Neural crest cell (in vitro differentiated cells): ENCODE measurements at regions not wholly inside any gene's neighbourhood (a gene's known extent, or its start where the extent isn't known, plus 50 kb on each side); places are given as distances from the start of the nearest gene placed in this dataset.

Source experiments
- DNase-seq: peaks from one replicate; pipeline ENCODE4 v3.0.0; 2021; ENCODE audit warnings: low read depth, mixed read lengths, low spot score
- H3K27ac Mint-ChIP-seq: one replicate; pipeline ENCODE4 v1.8.0; 2021; ENCODE audit warnings: mild to moderate bottlenecking, mixed read lengths; ENCODE audit not compliant: unreplicated experiment
- H3K27me3 Mint-ChIP-seq: 2 replicates; pipeline ENCODE4 v1.8.0; 2021; ENCODE audit warnings: low read depth, mild to moderate bottlenecking, mixed read lengths
- H3K36me3 Mint-ChIP-seq: 2 replicates; pipeline ENCODE4 v1.8.0; 2021; ENCODE audit warnings: low read depth, mild to moderate bottlenecking, mixed read lengths
- H3K4me1 Mint-ChIP-seq: 2 replicates; pipeline ENCODE4 v1.8.0; 2021; ENCODE audit warnings: mixed read lengths
- H3K4me3 Mint-ChIP-seq: one replicate; pipeline ENCODE4 v1.8.0; 2021; ENCODE audit warnings: mild to moderate bottlenecking, mixed read lengths
- H3K9me3 Mint-ChIP-seq: 2 replicates; pipeline ENCODE4 v1.8.0; 2021; ENCODE audit warnings: mixed read lengths
- TF ChIP-seq, protein P1 (sequence below): fragments of 200-600 bp; sonication (generic); conservative IDR thresholded peaks from 2 replicates; pipeline ENCODE4 v1.5.0; 2021; ENCODE audit warnings: antibody characterized with exemption, mild to moderate bottlenecking

DNA sequence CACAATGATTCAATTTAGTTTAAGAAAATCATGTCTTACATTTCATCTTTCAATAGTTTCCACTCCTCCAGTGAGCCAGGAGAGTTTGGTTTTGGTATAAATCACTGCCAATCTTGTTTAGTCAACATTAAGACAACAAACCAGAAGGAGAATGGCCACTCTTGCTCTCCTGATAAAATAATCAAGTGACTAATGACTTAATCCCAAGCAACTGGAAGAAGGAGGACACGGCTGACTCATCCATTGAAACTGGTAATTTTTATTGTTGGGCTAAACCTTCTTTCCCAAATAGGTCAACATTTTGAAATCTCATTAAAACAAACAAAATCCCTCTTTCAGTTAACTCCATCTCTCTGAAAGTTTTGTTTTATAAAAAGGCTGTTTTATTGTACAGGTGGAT lies 230.2 kb downstream of the CLCN4 start:
- DNase-seq, result no peak
- TF ChIP-seq, protein P1, sequence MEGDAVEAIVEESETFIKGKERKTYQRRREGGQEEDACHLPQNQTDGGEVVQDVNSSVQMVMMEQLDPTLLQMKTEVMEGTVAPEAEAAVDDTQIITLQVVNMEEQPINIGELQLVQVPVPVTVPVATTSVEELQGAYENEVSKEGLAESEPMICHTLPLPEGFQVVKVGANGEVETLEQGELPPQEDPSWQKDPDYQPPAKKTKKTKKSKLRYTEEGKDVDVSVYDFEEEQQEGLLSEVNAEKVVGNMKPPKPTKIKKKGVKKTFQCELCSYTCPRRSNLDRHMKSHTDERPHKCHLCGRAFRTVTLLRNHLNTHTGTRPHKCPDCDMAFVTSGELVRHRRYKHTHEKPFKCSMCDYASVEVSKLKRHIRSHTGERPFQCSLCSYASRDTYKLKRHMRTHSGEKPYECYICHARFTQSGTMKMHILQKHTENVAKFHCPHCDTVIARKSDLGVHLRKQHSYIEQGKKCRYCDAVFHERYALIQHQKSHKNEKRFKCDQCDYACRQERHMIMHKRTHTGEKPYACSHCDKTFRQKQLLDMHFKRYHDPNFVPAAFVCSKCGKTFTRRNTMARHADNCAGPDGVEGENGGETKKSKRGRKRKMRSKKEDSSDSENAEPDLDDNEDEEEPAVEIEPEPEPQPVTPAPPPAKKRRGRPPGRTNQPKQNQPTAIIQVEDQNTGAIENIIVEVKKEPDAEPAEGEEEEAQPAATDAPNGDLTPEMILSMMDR, result no peak
- H3K4me1 Mint-ChIP-seq, result peaks cover 8% of the 10 kb centered on the region
- no peak overlapping the region for H3K4me3 Mint-ChIP-seq
- H3K27me3 Mint-ChIP-seq, result no peaks in the 10 kb centered on the region
- H3K9me3 Mint-ChIP-seq, result peaks cover 11% of the 10 kb centered on the region
- H3K27ac Mint-ChIP-seq, result no peak overlapping the region
- H3K36me3 Mint-ChIP-seq, result peaks cover 2% of the 10 kb centered on the region

DNA sequence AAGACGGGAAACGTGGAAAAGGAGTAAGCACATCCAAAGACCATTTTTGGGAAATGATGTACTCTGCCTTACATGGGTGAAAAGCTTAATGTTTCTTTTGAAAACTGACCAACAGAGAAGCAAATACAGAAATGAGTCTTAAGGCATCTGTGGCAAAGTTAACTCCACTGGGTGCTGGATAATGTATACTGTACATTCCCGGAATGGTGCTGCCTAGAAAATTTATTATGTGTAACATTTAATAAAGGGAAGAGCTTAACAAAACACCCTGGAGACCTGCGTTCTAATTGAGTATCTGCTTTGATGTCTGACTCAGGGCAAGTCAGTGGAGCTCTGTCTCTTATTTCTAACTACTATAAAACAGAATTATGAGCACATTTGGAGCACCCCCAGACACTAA lies 230.2 kb downstream of the MID1 start:
- TF ChIP-seq, protein P1, result no peak
- H3K4me3 Mint-ChIP-seq, result no peak overlapping the region
- no peaks in the 10 kb centered on the region for H3K27me3 Mint-ChIP-seq
- peaks cover 8% of the 10 kb centered on the region for H3K4me1 Mint-ChIP-seq
- H3K9me3 Mint-ChIP-seq, result peaks cover 11% of the 10 kb centered on the region
- H3K27ac Mint-ChIP-seq, result no peak overlapping the region
- H3K36me3 Mint-ChIP-seq, result no peaks in the 10 kb centered on the region
- no peak for DNase-seq

DNA sequence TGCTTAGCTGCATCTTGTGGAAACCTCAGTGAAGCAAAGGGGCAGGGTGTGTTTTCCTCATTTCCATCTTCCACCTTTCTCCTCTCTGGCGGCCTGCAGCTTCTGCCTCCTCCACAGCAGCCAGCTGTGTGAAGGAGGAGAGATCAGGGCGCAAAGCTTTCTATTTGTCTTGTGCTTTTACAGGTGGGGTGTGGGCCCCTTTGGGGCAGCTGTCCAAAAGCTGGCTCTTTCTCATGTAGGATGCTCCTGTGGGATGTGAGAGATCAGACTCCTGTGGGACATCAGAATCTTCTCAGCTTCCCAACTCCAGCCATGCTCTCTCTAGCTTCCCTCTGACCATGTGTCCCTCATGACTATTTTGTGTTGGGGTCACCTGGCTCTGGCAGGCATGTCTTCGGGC lies 227.1 kb downstream of the MID1 start:
- Mint-ChIP-seq H3K9me3 (peaks cover 12% of the 10 kb centered on the region), H3K4me3 (no peak overlapping the region), H3K27me3 (no peaks in the 10 kb centered on the region), H3K27ac (no peak overlapping the region), H3K4me1 (peaks cover 8% of the 10 kb centered on the region), H3K36me3 (no peaks in the 10 kb centered on the region)
- TF ChIP-seq, protein P1, result no peak
- no peak for DNase-seq

DNA sequence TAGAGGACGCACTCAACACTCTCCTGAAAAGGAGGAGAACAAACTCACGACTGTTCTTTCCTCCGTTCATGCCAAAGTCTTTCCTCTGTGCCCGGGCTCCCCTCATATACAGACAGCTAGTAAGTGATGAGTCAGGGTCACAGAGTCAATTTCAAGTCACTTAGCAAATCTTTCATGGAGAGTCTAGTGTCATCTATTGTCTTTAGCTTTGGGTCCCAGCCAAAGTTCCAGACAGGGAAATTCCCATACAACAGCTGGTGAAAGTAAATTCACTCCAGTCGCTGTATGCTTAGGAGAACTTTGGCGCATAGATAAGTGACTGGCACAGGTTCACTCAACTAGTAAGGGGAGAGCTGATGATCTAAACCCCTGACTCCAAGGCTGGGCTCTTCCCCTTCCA lies 226.5 kb downstream of the MID1 start:
- Mint-ChIP-seq H3K27me3 (no peaks in the 10 kb centered on the region), H3K4me1 (peaks cover 8% of the 10 kb centered on the region), H3K4me3 (no peak overlapping the region), H3K27ac (no peak overlapping the region), H3K9me3 (peaks cover 10% of the 10 kb centered on the region), H3K36me3 (no peaks in the 10 kb centered on the region)
- TF ChIP-seq, protein P1, result no peak
- no peak for DNase-seq

DNA sequence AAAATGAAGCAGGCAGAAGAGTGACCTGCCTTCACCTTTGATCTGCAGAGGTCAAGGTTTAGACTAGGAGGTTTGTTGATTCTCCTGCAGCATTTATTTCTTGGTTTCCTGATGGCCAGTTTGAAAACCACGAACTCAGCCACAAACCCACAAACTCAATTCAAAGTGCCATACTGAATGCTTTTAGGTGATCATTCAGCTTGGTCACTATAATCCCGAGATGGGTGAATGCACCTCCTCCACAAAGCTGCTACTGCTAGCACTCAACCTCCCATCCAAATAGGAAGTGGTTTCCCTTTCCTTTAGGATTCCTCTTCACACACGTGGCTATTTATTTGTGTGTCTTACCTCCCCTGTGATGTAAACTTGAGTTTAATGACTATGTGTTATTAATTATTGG lies 225.2 kb downstream of the MID1 start:
- Mint-ChIP-seq H3K27me3 (no peaks in the 10 kb centered on the region), H3K4me3 (no peak overlapping the region), H3K9me3 (peaks cover 6% of the 10 kb centered on the region), H3K36me3 (no peaks in the 10 kb centered on the region), H3K27ac (no peak overlapping the region), H3K4me1 (peaks cover 8% of the 10 kb centered on the region)
- TF ChIP-seq, protein P1, result no peak
- no peak for DNase-seq
